GM19438 (cell line): ENCODE measurements at regions not wholly inside any gene's neighbourhood (a gene's known extent, or its start where the extent isn't known, plus 50 kb on each side); places are given as distances from the start of the nearest gene placed in this dataset.
"Not testable (repeated sequence)": the region's sequence is repeated elsewhere in the genome, so short reads cannot be mapped to it uniquely, and the experiment has no call there.

Experiments
- ATAC-seq: cut with Tn5 transposase; IDR thresholded peaks from one replicate; pipeline ENCODE4 v1.9.1; 2021; ENCODE audit warnings: low read depth; ENCODE audit not compliant: unreplicated experiment

- no peak for ATAC-seq
These were observed 112.5 kb upstream of the UNC5B start for GRCh38 chr10:71099731-71100361.

GRCh38 chr10:71103961-71104360 lies 108.4 kb upstream of the UNC5B start:
- no peak for ATAC-seq

- not testable (repeated sequence) for ATAC-seq
These were observed 106.2 kb upstream of the UNC5B start for GRCh38 chr10:71106151-71106550.

- not testable (repeated sequence) for ATAC-seq
These were observed 105.3 kb upstream of the UNC5B start for GRCh38 chr10:71107117-71107516.

GRCh38 chr10:71108042-71108441 lies 104.3 kb upstream of the UNC5B start:
- ATAC-seq, result not testable (repeated sequence)

- ATAC-seq, result no peak
These were observed 100.1 kb upstream of the UNC5B start for GRCh38 chr10:71112138-71112785.

- ATAC-seq, result no peak
These were observed 95.9 kb upstream of the UNC5B start for GRCh38 chr10:71116426-71116825.

GRCh38 chr10:71117589-71117988 lies 94.8 kb upstream of the UNC5B start:
- not testable (repeated sequence) for ATAC-seq

- ATAC-seq, result no peak
These were observed 89.3 kb upstream of the UNC5B start for GRCh38 chr10:71123023-71123422.

GRCh38 chr10:71124921-71125748 lies 87.2 kb upstream of the UNC5B start:
- no peak for ATAC-seq

- ATAC-seq, result no peak
These were observed 86.6 kb upstream of the UNC5B start for GRCh38 chr10:71125749-71126107.

- no peak for ATAC-seq
These were observed 85.9 kb upstream of the UNC5B start for GRCh38 chr10:71126432-71126831.

GRCh38 chr10:71127104-71127503 lies 85.3 kb upstream of the UNC5B start:
- ATAC-seq, result no peak

- no peak for ATAC-seq
These were observed 84.6 kb upstream of the UNC5B start for GRCh38 chr10:71127773-71128172.

GRCh38 chr10:71128311-71128980 lies 83.9 kb upstream of the UNC5B start:
- ATAC-seq, result no peak

GRCh38 chr10:71131096-71131495 lies 81.3 kb upstream of the UNC5B start:
- no peak for ATAC-seq

- no peak for ATAC-seq
These were observed 80.8 kb upstream of the UNC5B start for GRCh38 chr10:71131508-71132088.

GRCh38 chr10:71132321-71132810 lies 80.0 kb upstream of the UNC5B start:
- ATAC-seq, result no peak

GRCh38 chr10:71133710-71134686 lies 78.4 kb upstream of the UNC5B start:
- no peak for ATAC-seq
